NCI-H1436 treated with DMSO at 0.1 percent for 48 hours (cell line): ENCODE measurements at regions not wholly inside any gene's neighbourhood (a gene's known extent, or its start where the extent isn't known, plus 50 kb on each side); places are given as distances from the start of the nearest gene placed in this dataset.
"Not testable (repeated sequence)": the region's sequence is repeated elsewhere in the genome, so short reads cannot be mapped to it uniquely, and the experiment has no call there.

Experiments used
- DNase-seq: peaks from one replicate; lab custom pipeline; 2025; lab: John Stamatoyannopoulos, UW

DNA sequence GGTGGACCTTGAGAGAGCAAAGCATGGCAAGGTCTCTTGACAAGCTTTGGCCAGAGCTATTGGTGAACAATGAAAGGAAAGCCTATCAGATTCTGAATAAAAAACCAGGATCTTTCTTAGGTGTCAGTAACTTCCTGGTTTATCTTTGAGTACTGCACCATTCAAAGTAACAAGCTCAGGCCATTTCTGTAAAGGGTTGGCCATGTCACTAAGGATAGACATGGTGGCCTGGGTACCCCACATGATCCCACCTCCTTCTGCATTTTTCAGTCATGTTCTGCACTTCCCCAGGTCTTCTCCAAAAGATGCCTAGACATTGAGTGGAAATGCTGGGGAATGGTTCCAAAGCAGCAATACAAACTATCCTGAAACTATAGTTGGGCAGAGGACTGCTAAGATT is 242.0 kb downstream of the ARHGAP12 start:
- DNase-seq: no peak

- no peak for DNase-seq
Observed at GRCh38 chr10:31683682-31684081, 244.9 kb downstream of the ARHGAP12 start.

DNA sequence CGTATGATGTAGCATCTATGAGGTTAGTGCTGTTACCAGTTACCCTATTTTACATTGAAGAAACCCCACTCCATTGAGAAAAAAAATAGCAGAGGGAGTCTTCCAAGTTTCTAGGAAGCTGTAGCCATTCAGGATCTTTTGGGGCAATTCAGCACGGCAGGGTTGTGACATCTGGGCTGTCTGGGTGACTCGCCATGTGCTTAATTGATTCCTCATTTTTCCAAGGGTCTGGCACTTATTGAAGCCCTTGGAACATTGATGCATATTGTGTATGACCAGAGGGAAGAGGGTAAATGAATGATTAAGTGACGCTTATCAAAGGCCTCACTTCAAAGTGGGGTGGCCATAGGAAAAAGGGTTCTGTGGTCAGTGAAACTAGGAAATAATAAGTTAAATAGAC is 248.7 kb downstream of the ARHGAP12 start:
- DNase-seq: no peak

- DNase-seq: no peak
Observed at GRCh38 chr10:31678575-31679516, 249.8 kb downstream of the ARHGAP12 start.

DNA sequence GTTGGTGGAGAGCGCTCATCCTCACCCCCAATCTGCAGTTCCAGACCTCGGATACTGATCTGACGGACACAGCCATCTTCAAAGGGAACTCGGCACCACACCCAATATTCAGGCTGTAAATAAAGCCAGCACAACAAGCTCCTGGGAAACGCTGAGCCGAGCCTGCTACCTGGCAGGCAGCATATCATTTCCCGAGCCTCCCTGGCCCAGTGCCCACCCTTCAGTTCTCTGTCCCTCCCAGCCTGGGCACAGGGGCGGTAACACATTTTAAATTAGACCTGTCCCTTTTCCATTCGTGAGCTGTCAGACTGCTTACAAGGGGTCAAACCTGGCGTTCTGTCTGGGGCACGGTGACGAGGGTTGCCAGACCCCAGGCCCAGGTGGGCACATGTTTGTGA is 250.5 kb downstream of the ARHGAP12 start:
- no peak for DNase-seq

- DNase-seq: no peak
Observed at GRCh38 chr10:31677195-31678138, 251.2 kb downstream of the ARHGAP12 start.

- no peak for DNase-seq
Observed at GRCh38 chr10:31675726-31676125, 252.9 kb downstream of the ARHGAP12 start.

- DNase-seq: no peak
Observed at GRCh38 chr10:31669357-31669756, 259.3 kb downstream of the ARHGAP12 start.

GRCh38 chr10:31668326-31668725 is 260.3 kb downstream of the ARHGAP12 start:
- no peak for DNase-seq

DNA sequence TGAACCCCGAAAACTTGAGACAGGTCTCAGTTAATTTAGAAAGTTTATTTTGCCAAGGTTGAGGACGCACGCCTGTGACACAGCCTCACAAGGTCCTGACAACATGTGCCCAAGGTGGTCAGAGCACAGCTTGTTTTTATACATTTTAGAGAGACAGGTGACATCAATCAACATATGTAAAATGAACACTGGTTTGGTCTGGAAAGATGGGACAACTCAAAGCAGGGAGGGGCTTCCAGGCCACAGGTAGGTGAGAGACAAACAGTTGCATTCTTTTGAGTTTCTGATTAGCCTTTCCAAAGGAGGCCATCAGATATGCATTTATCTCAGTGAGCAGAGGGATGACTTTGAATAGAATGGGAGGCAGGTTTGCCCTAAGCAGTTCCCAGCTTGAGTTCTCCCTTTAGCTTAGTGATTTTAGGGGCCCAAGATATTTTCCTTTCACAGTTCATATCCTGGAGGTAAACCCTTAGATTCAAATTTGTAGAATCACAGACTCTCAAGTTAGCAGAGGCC is 262.8 kb downstream of the ARHGAP12 start:
- not testable (repeated sequence) for DNase-seq

- DNase-seq: no peak
Observed at GRCh38 chr10:31664803-31665202, 263.8 kb downstream of the ARHGAP12 start.

GRCh38 chr10:31664071-31664470 is 264.6 kb downstream of the ARHGAP12 start:
- not testable (repeated sequence) for DNase-seq

DNA sequence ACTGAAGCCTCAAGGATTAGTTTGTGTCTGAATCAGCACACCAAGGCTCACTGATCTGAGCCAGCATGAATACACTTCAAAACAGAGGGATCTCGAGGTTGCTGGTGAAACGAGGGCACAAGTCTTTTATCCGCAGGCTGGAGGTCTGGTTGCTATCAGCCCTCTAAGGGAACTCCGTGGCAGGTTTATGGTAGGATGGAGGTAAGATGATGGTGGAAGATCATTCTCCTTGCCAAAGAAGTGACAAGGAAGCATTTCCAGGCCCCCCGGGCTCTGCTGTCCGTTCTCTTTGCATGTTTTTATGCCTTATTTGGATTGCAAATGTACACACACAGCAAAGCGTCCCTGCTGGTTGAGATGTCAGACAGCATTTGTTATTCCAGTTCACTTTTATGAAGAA is 268.3 kb downstream of the ARHGAP12 start:
- DNase-seq: no peak

DNA sequence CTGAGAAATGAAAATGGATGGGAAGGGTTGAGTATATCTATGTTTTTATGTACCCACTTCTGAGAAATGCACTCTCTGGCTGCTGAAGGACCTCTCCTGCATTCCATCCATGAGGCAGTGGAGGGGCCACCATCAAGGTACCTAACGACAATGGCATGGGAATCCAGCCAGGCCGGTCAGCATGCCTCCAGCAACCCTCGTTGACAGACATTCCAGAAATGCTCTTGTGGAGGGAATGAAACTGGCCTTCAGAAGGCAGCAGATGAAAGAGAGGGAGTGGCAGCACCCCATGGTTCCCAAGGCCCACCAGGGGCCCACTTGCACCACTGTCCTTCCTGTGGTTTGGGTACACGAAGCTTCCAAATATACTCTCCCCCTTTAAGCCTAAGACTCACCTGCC is 269.0 kb downstream of the ARHGAP12 start:
- DNase-seq: no peak

GRCh38 chr10:31657434-31657872 is 271.2 kb downstream of the ARHGAP12 start:
- DNase-seq: no peak

GRCh38 chr10:31656851-31657433 is 271.7 kb downstream of the ARHGAP12 start:
- DNase-seq: no peak

GRCh38 chr10:31652038-31652437 is 276.6 kb downstream of the ARHGAP12 start:
- DNase-seq: no peak

DNA sequence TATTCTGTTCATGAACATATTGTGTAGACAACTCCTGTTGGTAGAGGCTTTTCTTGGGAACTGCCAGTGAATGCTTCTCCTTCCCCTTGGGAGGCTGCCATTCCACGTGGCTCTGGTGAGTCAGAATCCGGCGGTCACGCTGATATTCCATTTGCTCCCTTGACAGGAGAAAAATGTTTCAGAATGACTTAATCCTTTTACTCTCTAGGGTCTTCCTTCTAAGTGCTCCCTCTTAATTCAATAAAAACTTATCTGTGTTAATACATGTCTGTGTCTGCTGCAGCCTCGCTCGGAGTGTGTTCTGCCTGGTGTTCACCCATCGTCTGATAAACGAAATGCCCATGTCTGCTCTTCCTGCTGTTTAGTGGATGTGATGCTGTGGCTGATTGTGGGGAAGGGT is 278.6 kb downstream of the ARHGAP12 start:
- no peak for DNase-seq

DNA sequence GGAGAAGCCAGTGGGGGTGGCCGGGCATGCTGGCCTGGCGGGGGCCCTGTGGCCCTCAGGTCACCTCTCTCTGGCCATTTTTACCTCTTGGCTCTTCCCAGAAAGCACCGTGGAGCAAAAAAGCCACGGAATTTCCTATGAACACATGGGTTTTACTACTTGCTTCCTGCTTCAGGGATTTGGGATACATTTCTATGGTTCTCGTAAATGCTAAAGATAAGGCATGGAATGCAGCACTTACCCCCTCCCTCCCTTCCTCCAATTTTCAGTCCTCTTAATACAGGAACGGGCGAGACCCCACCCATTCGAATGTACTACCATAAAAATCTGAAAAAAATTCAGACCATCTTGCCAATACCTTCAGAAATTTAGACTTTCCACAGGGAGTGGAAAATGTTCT is 279.7 kb downstream of the ARHGAP12 start:
- DNase-seq: no peak

GRCh38 chr10:31647861-31648260 is 280.8 kb downstream of the ARHGAP12 start:
- no peak for DNase-seq

DNA sequence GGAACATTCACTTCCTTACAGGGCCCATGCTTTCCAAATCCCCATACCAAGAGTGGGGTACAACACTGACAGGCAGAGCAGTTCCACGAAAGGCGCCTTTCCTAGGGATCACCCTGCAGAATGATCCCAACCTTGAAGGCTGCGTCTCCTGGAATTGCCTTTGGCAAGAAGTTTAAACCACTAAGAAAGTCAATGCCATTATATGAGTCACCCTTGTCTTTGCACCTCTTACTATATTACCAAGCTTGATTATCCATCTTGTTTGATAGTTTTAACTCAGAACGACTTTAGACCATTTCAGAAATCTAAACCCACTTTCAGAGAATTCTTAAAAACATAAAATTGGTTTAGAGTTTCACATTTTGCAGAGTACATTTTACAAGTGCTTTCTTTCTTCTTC is 282.1 kb downstream of the ARHGAP12 start:
- no peak for DNase-seq

DNA sequence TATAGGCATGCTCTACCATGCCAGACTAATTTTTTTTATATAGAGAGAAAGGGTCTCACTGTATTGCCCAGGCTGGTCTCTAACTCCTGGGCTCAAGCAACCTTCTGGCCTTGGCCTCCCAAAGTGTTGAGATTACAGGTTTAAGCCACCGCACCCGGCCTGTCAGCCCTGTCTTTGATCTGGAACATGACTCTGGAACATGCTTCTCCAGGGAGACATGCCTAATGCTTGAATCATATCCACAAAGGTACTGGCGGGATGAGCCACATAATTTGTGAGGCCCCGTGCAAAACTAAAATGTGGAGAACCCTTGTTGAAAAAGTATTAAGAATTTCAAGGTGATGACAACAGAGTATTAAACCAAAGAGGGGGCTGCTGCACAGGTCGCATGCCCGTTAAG is 282.8 kb downstream of the ARHGAP12 start:
- no peak for DNase-seq
